Lung microvascular endothelial cell (primary cell): ENCODE measurements at regions not wholly inside any gene's neighbourhood (a gene's known extent, or its start where the extent isn't known, plus 50 kb on each side); places are given as distances from the start of the nearest gene placed in this dataset.
A peak's percentile ranks its signal among the peaks of the same experiment; 100 is the strongest.

ENCODE experiments used
- DNase-seq, 2 donors: peaks; one replicate each; pipeline versions ENCODE4 v3.0.0 to v3.0.0-alpha.2; 2010; ENCODE audit warnings: low read depth in 2 of 2

GRCh38 chrX:69027181-69028005 is 137.9 kb downstream of the PJA1 start:
- DNase-seq, result peak; percentile 49 to 92

GRCh38 chrX:69025802-69026301 is 139.4 kb downstream of the PJA1 start:
- DNase-seq, result peak in 1 of 2 donors; percentile 48

GRCh38 chrX:69024931-69025330 is 140.3 kb downstream of the PJA1 start:
- DNase-seq, result peak in 1 of 2 donors; percentile 61

- DNase-seq, result no peak
Measured at GRCh38 chrX:69024161-69024736, 141.0 kb downstream of the PJA1 start.

GRCh38 chrX:69022430-69022829 is 142.8 kb downstream of the PJA1 start:
- no peak for DNase-seq

GRCh38 chrX:69021141-69021960 is 143.9 kb downstream of the PJA1 start:
- no peak for DNase-seq

GRCh38 chrX:69020316-69020715 is 144.9 kb downstream of the PJA1 start:
- DNase-seq, result no peak

- DNase-seq, result no peak
Measured at GRCh38 chrX:69019073-69019890, 146.0 kb downstream of the PJA1 start.

- peak; percentile 54 to 87 for DNase-seq
Measured at GRCh38 chrX:69018416-69019072, 146.7 kb downstream of the PJA1 start.

- DNase-seq, result no peak
Measured at GRCh38 chrX:69016293-69016941, 148.8 kb downstream of the PJA1 start.

GRCh38 chrX:69015564-69016292 is 149.5 kb downstream of the PJA1 start:
- DNase-seq, result no peak

GRCh38 chrX:69015156-69015555 is 150.1 kb downstream of the PJA1 start:
- DNase-seq, result no peak

- DNase-seq, result peak in 1 of 2 donors; percentile 56
Measured at GRCh38 chrX:69014200-69014599, 151.1 kb downstream of the PJA1 start.

GRCh38 chrX:69010339-69010738 is 154.9 kb downstream of the PJA1 start:
- DNase-seq, result no peak

GRCh38 chrX:69000877-69001276 is 164.4 kb downstream of the PJA1 start:
- DNase-seq, result no peak

- DNase-seq, result peak in 1 of 2 donors; percentile 64
Measured at GRCh38 chrX:68999931-69000330, 165.3 kb downstream of the PJA1 start.

- DNase-seq, result peak in 1 of 2 donors; percentile 68
Measured at GRCh38 chrX:68999356-68999755, 165.9 kb downstream of the PJA1 start.

- no peak for DNase-seq
Measured at GRCh38 chrX:68998716-68999115, 166.5 kb downstream of the PJA1 start.

- peak; percentile 31 to 85 for DNase-seq
Measured at GRCh38 chrX:68997911-68998310, 167.3 kb downstream of the PJA1 start.
